HTR-8/SVneo (cell line): ENCODE measurements at regions not wholly inside any gene's neighbourhood (a gene's known extent, or its start where the extent isn't known, plus 50 kb on each side); places are given as distances from the start of the nearest gene placed in this dataset.
A peak's percentile ranks its signal among the peaks of the same experiment; 100 is the strongest.
"Not testable (repeated sequence)": the region's sequence is repeated elsewhere in the genome, so short reads cannot be mapped to it uniquely, and the experiment has no call there.

ENCODE experiments used
- DNase-seq: peaks from one replicate; pipeline ENCODE4 v3.0.0; 2011; ENCODE audit warnings: low spot score, mixed read lengths; ENCODE audit not compliant: insufficient read length
- FAIRE-seq: peaks from 2 replicates; lab custom pipeline; 2011; peaks lifted over from hg19 to GRCh38; lab: Jason Lieb, UNC

DNA sequence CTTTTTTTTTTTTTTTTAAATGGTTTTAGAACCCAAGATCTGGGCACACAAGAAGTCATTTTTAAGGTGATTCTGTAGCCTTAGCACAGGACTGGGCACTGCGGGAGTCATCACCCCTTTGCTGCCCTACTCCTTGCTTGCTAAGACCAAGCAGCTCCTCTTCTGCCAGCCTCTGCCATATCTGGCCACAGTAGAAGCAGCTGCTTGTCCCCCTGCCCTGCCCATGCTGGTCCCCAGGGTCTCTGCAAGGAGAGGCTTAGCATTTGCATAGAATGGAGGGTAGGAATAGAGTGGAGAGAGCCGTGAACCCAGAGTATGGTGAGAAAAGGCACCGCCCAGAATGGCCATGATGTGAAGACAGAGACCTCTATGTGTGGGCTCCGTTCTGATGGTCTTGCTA is 109.3 kb downstream of the ADRA2C start:
- FAIRE-seq = no peak
- DNase-seq = no peak

DNA sequence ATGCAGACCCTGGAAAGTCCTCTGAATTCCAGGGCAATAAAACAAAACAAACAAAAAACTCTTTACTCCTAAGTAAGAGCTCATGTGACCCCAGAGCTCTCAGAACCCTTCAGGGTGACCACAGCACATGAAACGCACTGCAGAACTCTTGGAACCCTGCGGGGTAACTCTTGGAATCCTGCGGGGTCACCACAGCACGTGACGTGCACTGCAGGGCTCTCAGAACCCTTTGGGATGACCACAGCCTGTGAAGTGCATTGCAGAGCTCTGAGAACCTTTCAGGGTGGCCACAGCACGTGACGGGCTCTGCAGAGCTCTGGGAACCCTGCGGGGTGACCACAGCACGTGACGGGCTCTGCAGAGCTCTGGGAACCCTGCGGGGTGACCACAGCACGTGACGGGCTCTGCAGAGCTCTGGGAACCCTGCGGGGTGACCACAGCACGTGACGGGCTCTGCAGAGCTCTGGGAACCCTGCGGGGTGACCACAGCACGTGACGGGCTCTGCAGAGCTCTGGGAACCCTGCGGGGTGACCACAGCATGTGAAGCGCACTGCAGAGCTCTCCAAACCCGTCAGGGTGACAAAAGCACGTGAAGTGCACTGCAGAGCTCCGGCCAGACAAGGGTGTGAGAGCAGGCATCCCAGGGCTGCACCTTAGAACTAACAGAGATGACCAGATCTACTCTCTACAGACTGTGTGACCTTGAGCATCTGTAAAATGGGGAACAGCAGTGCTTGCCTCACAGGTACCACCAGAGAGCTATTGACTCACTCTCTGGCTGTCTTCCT is 110.1 kb downstream of the ADRA2C start:
- FAIRE-seq, DNase-seq: not testable (repeated sequence)

DNA sequence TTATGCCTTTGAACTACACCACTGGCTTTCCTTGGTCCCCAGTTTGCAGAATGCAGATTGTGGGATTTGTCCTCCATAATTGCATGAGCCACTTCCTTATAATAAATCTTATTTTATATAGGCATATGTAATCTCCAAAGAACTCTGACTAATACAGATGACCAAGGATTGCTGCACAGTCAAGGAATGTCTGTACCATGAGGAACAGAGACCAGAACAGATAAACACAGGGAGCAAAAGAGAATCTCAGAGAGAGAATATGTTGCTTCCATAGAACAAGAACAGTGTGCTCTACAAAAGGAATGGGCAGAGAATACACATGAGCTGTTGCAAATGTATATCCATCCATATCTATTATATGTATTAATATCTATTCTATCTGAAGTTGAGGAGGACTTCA is 111.1 kb downstream of the ADRA2C start:
- DNase-seq (no peak), FAIRE-seq (no peak)

DNA sequence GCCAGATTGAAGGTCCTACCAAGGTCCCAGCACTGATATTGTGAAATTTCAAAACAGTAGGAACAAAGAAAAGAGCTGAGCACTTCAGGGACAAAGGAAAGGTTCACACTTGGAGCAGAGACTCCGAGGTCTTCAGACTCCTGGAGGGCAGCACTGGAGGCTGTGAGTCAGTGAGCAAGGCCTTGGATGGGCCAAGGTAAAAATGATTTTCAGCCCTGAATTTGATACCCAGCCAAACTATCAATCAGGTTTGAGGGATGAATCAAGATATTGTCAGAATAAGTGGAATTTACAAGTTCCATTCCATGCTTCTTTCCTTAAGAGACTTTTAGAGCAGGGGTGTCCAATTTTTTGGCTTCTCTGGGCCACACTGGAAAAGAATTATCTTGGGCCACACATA is 111.7 kb downstream of the ADRA2C start:
- FAIRE-seq (no peak), DNase-seq (no peak)

DNA sequence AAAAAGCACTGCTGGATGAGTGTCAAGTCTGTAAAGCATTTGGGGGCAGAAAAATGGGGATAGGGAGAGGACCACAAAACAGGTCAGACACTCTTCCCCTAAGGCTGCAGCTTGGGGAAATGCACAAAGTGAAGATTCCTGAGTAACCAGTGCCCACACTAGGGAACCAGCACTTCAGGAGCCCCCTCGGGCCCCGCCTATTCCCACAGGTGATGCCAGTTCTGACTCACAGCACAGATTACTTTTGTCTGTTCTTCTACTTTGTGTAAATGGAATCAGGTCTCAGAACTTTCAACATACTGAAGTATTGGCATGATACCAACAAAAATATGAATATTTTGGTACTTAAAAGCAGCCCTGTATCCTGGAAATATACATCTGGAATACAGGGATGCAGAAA is 112.5 kb downstream of the ADRA2C start:
- FAIRE-seq (no peak), DNase-seq (no peak)

DNA sequence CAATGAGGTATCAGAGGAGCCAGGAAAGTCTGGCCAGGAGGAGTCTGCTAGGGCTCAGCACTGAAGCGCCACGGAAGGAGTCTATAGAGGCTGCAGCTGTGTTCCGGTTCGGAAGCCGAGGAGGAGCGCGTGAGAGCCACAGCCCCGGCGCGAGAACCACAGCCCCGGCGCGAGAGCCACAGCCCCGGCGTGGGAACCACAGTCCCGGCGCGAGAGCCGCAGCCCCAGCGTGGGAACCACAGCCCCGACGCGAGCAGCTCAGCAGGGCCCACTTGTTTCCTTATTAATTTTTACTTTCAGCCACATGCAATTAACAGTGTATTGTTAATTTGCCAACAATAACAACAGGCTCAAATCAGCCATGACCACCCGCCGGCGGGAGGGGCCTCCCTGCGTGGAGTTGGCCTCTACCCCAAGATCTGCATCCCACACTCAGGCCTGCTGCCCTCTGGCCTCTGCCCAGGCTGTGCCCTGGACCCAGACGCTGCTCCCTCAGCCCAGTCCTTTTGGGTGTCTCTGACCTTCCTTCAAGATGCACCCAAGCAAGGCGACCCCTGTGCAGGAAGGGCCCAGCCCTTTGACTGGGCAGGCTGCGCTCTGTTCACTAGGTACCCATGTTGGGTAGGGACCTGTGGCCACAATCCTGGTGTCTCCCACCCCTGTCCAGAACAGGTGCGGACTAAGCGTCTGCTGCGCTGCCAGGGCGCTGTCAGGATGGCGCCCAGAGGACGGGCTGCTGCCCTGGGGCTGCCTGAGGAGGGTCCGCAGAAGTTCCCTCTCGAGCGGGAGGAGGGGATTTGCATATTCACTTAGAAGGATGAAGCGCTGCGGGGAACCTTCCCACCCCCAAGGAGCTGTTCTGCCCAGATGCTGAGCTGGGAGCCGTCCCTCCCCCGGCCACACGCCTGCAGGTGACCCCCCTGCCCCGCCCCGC is 113.8 kb downstream of the ADRA2C start:
- DNase-seq (no peak), FAIRE-seq (no peak)

DNA sequence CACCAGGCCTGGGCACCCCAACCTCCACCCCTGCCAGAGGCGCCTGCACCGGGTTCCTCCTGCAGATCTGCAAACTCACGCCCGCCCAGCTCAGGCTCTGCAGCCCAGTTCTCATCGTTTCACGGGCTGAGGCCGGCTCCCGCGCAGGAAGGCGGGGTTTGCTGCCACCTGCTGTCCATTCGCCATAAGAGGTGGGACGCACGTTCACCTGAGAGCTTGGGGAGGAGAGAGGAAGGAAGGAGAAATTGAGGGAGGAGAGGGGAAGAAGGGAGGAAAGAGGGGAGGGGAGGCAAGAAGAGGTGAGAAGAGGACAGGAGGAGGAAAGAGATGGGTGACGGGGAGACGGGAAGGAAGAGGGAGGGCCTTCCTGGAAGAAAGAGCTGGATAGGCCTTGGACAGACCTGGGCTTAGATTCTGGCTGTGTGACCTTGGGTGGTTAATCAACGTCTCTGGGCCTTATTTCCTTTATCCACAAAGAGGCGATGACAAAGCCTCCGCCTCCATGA is 114.5 kb downstream of the ADRA2C start:
- peak; percentile 74 for DNase-seq
- peak; percentile 77 for FAIRE-seq

DNA sequence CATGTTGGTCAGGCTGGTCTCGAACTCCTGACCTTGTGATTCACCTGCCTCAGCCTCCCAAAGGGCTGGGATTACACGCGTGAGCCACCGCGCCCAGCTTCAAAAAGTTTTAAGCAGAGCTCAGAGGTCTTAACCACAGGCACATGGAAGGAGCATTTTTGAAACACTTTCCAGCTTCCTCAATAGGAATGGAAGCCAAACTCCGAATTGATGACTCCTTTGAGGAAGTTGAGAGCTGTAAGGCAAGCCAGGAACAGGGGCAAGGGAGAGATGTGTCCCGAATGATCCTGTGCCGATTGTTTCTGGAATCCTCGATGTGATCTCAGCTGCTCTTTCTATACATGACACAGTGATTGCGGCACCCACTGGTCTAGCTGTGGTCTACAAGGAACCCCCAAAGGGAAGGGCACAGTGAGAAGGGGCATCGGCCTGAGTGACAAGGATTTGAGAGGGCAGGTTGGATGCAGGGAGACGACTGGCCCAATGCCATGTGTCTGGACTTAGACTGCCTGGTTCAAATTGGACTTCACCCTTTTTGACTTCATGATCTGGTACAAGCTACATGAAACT is 116.2 kb downstream of the ADRA2C start:
- not testable (repeated sequence) for FAIRE-seq, DNase-seq

DNA sequence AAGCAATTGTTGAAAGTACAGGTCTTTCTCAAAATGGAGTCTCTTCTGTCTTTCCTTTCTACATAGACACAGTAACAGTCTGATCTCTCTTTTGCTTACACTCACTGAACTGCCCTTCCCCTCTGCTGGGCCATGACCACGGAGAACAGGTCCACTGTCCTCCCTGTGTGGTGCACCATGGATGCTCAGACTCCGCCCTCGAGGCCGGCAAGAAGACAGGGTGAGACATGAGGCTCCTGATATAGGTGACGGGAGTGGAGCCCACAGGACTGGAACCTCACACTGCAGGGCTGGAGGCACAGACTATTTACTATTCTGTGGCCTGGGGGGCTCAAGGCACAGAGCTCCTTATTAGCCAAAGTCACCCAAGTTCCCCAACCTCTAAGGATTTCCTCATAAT is 118.1 kb downstream of the ADRA2C start:
- FAIRE-seq = not testable (repeated sequence)

DNA sequence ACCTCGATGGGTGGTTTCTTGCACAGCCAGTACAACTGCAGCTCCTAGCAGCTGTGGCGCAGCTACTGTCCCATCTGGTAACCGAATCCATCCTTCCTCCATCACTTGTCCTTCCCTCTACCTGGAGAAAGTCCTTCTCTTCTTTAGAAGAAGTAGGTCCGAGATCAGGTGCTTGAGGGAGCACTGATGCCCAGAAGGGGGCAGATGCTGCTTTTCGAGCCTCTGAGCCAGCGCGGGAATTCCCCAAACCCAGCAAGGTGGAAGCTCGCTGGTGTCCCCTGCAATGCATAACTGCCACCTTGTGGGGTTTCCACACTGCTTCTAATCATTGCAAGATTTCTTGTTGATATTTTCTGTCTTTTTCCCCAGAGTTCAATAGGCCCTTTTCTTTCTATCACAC is 127.4 kb downstream of the ADRA2C start:
- not testable (repeated sequence) for FAIRE-seq, DNase-seq

More for the DNA sequence above, 118.1 kb downstream of the ADRA2C start:
- DNase-seq = not testable (repeated sequence)

DNA sequence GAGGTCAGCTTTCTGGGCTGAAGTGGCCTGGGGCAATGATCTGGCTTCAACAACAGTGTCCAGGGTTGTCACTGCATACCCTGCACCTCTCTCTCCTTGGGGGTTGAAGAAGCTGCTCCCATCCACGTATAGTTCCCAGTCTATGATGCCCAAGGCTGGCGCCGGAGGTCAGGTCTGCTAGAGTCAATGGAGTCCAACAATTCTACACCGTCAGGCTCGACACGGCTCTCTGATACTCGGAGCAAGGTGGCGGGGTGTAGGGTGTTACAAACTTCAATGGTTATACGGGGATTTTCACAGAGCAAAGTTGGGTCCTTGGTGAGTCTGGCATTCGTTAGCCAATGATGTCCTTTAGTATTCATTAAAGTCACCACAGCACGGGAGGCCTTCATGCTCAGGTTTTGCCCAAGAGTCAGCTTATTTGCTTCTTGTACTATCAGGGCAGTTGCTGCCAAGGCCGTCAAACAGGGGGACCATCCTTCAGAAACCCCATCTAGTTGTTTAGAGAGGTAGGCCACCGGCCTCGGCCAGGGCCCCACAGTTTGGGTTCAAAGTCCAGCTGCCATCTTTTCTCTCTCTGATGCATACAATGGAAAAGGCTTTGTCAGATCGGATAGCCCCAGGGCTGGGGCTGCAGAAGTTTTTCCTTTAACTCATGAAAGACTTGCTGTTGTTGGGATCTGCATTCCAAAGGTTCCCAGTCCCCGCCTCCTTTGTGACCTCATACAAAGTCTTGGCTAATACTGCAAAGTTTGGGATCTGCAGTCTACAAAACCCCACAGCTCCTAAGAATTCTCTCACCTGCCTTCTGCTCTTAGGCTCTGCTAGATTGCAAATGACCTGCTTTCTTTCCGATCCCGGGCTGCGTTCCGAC is 128.1 kb downstream of the ADRA2C start:
- not testable (repeated sequence) for FAIRE-seq, DNase-seq

DNA sequence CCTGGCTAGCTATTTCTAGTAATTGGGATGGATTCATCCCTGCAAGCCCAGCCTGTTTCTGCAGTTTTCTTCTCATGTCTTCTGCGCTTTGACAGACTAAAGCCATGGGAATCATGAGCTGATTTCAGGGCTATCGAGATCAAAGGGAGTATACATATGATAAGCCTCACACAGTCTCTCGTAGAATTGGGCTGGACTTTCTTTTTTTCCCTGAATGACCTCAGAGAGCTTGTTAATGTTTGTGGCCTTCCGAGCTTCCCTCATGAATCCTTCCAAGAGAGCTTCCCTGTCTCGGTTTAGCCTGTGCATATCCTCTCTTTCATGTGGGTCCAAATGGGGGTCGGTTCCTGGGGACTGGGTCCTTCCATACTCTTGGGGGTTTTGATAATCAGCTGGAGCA is 130.3 kb downstream of the ADRA2C start:
- FAIRE-seq (no peak), DNase-seq (no peak)

DNA sequence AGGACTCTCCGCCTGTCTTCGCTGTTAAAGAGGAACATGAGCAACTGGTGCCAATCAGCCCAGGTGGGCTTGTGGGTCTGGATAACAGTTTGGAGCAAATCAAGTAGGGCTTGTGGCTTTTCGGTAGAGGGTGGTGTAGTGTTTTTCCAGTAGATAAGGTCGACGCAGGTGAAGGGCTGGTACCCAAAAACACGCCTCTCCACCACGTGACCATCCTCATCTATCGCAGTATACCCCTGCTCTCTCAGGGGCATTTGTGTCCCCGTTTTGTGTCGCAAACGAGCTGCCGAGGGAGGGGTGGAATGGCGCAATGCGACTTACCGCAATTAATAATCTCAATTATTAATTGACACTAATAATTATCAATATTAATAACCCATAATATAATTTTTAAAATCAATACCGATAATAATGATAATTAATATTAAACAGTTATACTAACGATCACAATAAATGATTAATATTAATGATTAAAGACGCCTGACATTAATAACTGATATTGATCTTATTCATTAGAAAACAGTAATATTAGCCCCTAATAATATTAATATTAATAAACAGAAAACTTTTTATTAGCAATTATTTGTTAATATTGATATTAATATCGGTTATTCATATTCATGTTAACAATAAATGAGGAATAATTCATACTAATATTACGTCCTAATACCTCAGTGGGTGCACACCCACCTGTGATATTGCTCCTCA is 130.8 kb downstream of the ADRA2C start:
- DNase-seq, FAIRE-seq: not testable (repeated sequence)

DNA sequence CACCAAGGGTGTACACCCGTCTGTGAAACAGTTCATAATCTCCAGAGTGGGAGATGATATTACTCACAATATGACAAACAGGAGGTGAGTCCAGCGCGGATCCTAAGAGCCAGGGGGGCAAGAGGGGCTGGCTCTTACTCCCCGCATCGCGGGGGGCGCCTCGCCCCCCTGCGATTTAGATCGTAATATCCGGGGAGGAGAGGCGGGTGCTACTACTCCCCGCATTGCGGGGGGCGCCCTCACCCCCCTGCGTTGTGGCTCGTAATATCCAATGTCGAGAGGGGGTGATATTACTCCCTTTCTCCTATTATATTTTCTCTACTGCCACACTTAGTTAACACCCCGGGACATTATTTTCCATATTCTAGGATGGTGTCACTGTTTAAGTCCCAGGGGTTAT is 131.9 kb downstream of the ADRA2C start:
- DNase-seq (no peak), FAIRE-seq (no peak)

DNA sequence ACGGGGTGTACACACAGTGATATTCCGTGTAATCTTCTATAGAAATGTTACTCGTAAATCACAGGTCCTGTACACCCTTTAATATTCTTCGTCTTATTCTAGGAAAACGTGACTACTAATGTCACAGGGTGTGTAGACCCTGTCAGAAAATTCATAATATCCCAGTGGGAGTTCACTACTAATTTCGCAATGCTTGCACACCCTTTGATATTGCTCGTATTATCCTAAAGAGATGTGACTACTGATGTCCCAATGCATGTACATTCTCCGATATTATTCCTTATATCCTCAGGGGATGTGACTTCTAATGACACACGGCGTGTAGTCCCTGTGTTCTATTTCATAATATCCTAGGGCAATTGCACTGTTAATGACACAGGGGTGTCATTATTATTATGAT is 132.7 kb downstream of the ADRA2C start:
- DNase-seq, FAIRE-seq: not testable (repeated sequence)

DNA sequence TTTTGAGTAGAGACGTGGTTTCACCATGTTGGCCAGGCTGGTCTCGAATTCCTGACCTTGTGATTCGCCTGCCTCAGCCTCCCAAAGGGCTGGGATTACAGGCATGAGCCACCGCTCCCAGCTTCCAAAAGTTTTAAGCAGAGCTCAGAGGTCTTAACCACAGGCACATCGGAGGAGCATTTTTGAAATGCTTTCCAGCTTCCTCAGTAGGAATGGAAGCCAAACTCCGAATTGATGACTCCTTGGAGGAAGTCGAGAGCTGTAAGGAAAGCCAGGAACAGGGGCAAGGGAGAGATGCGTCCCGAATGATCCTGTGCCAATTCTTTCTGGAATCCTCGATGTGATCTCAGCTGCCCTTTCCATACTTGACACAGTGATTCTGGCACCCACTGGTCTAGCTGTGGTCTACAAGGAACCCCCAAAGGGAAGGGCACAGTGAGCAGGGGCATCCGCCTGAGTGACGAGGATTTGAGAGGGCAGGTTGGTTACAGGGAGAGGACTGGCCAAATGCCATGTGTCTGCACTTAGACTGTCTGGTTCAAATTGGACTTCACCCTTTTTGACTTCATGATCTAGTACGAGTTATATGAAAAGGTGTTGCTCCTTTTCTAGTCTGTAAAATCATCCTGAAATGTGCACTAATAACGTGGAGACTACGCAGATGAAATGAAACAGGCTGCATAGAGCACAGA is 138.2 kb downstream of the ADRA2C start:
- FAIRE-seq, DNase-seq: not testable (repeated sequence)

DNA sequence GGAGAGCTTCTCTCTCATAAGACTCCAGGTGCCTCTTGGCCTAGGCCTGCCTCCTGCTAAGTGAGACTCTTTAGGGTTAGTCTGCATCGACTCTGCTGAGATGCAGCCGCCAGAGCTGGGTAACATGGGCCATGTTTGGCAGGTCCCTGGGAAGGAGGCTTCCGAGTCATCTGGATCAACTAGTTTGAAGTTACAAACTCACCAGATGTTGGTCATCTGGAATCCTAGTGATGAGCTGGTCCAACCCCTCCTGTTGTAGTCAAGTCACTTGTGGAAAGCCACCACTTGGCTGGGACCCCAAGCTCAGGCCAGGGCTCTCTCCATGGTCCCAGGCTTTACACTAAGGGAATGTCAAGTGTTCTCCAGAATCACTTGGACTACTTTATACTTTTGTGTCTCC is 143.4 kb downstream of the ADRA2C start:
- DNase-seq, FAIRE-seq: not testable (repeated sequence)
